Hepatocyte (in vitro differentiated cells): ENCODE measurements at regions not wholly inside any gene's neighbourhood (a gene's known extent, or its start where the extent isn't known, plus 50 kb on each side); places are given as distances from the start of the nearest gene placed in this dataset.

Source experiments
- CTCF ChIP-seq: fragments of 200-600 bp; sonication (generic); IDR thresholded peaks from 2 replicates; pipeline ENCODE4 v1.5.1; 2016; ENCODE audit warnings: antibody characterized with exemption, mild to moderate bottlenecking; ENCODE audit not compliant: poor library complexity
- EZH2 ChIP-seq: fragments of 200-600 bp; sonication (generic); IDR thresholded peaks from 2 replicates; pipeline ENCODE4 v1.6.1; 2016; ENCODE audit warnings: antibody characterized with exemption, mild to moderate bottlenecking, borderline replicate concordance
- EZH2phosphoT487 ChIP-seq: fragments of 200-600 bp; sonication (generic); IDR thresholded peaks from one replicate; pipeline ENCODE4 v1.6.1; 2018; ENCODE audit warnings: antibody characterized with exemption, mild to moderate bottlenecking, low read depth, moderate library complexity; ENCODE audit not compliant: unreplicated experiment, severe bottlenecking

DNA sequence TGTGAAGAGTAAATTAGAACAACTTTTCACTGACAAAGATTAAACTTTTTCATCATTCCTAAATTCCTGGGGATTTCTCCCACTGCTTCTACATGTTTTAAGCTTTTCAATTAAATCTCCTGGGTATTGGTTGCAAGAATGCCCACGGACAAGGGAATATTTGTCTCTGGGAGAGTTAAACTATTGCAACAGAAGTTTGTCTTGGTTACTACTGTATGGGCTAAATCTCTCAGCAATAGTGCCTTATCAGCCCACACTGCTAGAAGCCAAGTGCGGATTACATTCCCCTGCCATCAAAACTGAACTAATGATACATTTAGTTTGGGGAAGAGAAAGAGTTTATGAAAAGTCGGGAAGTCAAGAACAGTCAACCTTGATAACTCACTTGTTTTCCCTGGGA, 528.2 kb upstream of the C9orf72 start:
- TF ChIP-seq EZH2 (no peak), CTCF (no peak), EZH2phosphoT487 (no peak)
